Activated B cell treated with CpG ODN at 0.5 μM for 24 hours (primary cell): ENCODE measurements at regions not wholly inside any gene's neighbourhood (a gene's known extent, or its start where the extent isn't known, plus 50 kb on each side); places are given as distances from the start of the nearest gene placed in this dataset.

ENCODE experiments used
- ATAC-seq: fragments of 200-7000 bp; cut with Tn5 transposase; one replicate; pipeline ENCODE4 v1.10.0; 2021; ENCODE audit warnings: low read depth, mild to moderate bottlenecking, moderate library complexity
- CTCF ChIA-PET: fragments of 350-600 bp; sonication (Branson Sonifier 250); formaldehyde crosslinking; loops from one replicate; lab custom pipeline; 2021; ENCODE audit warnings: antibody characterized with exemption; lab: Charles Lee
- POLR2A ChIA-PET: fragments of 350-600 bp; sonication (Branson Sonifier 250); formaldehyde crosslinking; loops from one replicate; lab custom pipeline; 2021; ENCODE audit warnings: antibody characterized with exemption; lab: Charles Lee
- DNase-seq: peaks from one replicate; pipeline ENCODE4 v3.0.0; 2022
- H3K27ac Mint-ChIP-seq: one replicate; pipeline ENCODE4 v1.8.0; 2020; ENCODE audit warnings: mixed read lengths
- H3K27me3 Mint-ChIP-seq: one replicate; pipeline ENCODE4 v1.8.0; 2021; ENCODE audit warnings: mixed read lengths
- H3K36me3 Mint-ChIP-seq: one replicate; pipeline ENCODE4 v1.8.0; 2021; ENCODE audit warnings: low read depth, mixed read lengths
- H3K4me1 Mint-ChIP-seq: one replicate; pipeline ENCODE4 v1.8.0; 2021; ENCODE audit warnings: mixed read lengths
- H3K4me3 Mint-ChIP-seq: one replicate; pipeline ENCODE4 v1.8.0; 2020; ENCODE audit warnings: mild to moderate bottlenecking, mixed read lengths
- H3K9me3 Mint-ChIP-seq: one replicate; pipeline ENCODE4 v1.8.0; 2020; ENCODE audit warnings: mixed read lengths
- CTCF ChIP-seq: fragments of 200-600 bp; IDR thresholded peaks from one replicate; pipeline ENCODE4 v1.8.0; 2022; ENCODE audit warnings: antibody characterized with exemption, mild to moderate bottlenecking
- intact Hi-C: fragments of 100-400 bp; cut with micrococcal nuclease; formaldehyde crosslinking; loops from one replicate; pipeline ENCODE4 v1.15.1; 2024

GRCh38 chr4:189769131-189769530 is 171.5 kb upstream of the FRG1 start:
- Mint-ChIP-seq H3K4me1 (no peaks in the 10 kb centered on the region), H3K9me3 (peaks cover 9% of the 10 kb centered on the region), H3K4me3 (no peak overlapping the region), H3K27me3 (no peaks in the 10 kb centered on the region), H3K27ac (no peak overlapping the region), H3K36me3 (no peaks in the 10 kb centered on the region)
- no peak for TF ChIP-seq CTCF
- ChIA-PET POLR2A (no interaction called here), CTCF (no interaction called here)
- ATAC-seq (no peak), DNase-seq (no peak)
- intact Hi-C loops, result no loop called here

GRCh38 chr4:189771696-189772361 is 168.8 kb upstream of the FRG1 start:
- Mint-ChIP-seq H3K4me1 (no peaks in the 10 kb centered on the region), H3K9me3 (peaks cover 4% of the 10 kb centered on the region), H3K27me3 (no peaks in the 10 kb centered on the region), H3K4me3 (no peak overlapping the region), H3K36me3 (no peaks in the 10 kb centered on the region), H3K27ac (no peak overlapping the region)
- intact Hi-C loops, result no loop called here
- CTCF ChIA-PET, result no interaction called here
- POLR2A ChIA-PET, result no interaction called here
- DNase-seq (no peak), ATAC-seq (no peak)
- TF ChIP-seq CTCF, result no peak

GRCh38 chr4:189773909-189774308 is 166.8 kb upstream of the FRG1 start:
- H3K27ac Mint-ChIP-seq, result no peak overlapping the region
- no peak overlapping the region for H3K4me3 Mint-ChIP-seq
- peaks cover 4% of the 10 kb centered on the region for H3K9me3 Mint-ChIP-seq
- DNase-seq (no peak), ATAC-seq (no peak)
- CTCF ChIA-PET, result no interaction called here
- no peaks in the 10 kb centered on the region for H3K27me3 Mint-ChIP-seq
- no peak for TF ChIP-seq CTCF
- intact Hi-C loops, result no loop called here
- POLR2A ChIA-PET, result no interaction called here
- H3K36me3 Mint-ChIP-seq, result no peaks in the 10 kb centered on the region
- no peaks in the 10 kb centered on the region for H3K4me1 Mint-ChIP-seq

GRCh38 chr4:189779281-189779980 is 161.2 kb upstream of the FRG1 start:
- Mint-ChIP-seq H3K27me3 (no peaks in the 10 kb centered on the region), H3K36me3 (no peaks in the 10 kb centered on the region), H3K27ac (no peak overlapping the region), H3K4me1 (no peaks in the 10 kb centered on the region), H3K4me3 (no peak overlapping the region), H3K9me3 (peaks cover 4% of the 10 kb centered on the region)
- TF ChIP-seq CTCF, result no peak
- ChIA-PET POLR2A (no interaction called here), CTCF (no interaction called here)
- DNase-seq, result no peak
- intact Hi-C loops, result no loop called here
- no peak for ATAC-seq

GRCh38 chr4:189780391-189780790 is 160.3 kb upstream of the FRG1 start:
- H3K36me3 Mint-ChIP-seq, result no peaks in the 10 kb centered on the region
- no peak for DNase-seq
- POLR2A ChIA-PET, result no interaction called here
- no peaks in the 10 kb centered on the region for H3K4me1 Mint-ChIP-seq
- no peak for TF ChIP-seq CTCF
- no peak for ATAC-seq
- no peak overlapping the region for H3K27ac Mint-ChIP-seq
- no peaks in the 10 kb centered on the region for H3K27me3 Mint-ChIP-seq
- intact Hi-C loops, result no loop called here
- CTCF ChIA-PET, result no interaction called here
- H3K9me3 Mint-ChIP-seq, result peaks cover 4% of the 10 kb centered on the region
- no peak overlapping the region for H3K4me3 Mint-ChIP-seq
